ENCODE measurements at regions not wholly inside any gene's neighbourhood (a gene's known extent, or its start where the extent isn't known, plus 50 kb on each side); places are given as distances from the start of the nearest gene placed in this dataset.

GRCh38 chr15:39273717-39274411, 307.0 kb upstream of the THBS1 start:
- TF ChIP-seq CTCF (IDR thresholded peaks at IDR 0.05 in 4 of 5, conservative IDR thresholded peaks at IDR 0.05 in 1 of 5) (no peak), POLR2A (IDR thresholded peaks at IDR 0.05) (no peak)
